ENCODE measurements at regions not wholly inside any gene's neighbourhood (a gene's known extent, or its start where the extent isn't known, plus 50 kb on each side); places are given as distances from the start of the nearest gene placed in this dataset.
"Not testable (repeated sequence)": the region's sequence is repeated elsewhere in the genome, so short reads cannot be mapped to it uniquely, and the experiment has no call there.

DNA sequence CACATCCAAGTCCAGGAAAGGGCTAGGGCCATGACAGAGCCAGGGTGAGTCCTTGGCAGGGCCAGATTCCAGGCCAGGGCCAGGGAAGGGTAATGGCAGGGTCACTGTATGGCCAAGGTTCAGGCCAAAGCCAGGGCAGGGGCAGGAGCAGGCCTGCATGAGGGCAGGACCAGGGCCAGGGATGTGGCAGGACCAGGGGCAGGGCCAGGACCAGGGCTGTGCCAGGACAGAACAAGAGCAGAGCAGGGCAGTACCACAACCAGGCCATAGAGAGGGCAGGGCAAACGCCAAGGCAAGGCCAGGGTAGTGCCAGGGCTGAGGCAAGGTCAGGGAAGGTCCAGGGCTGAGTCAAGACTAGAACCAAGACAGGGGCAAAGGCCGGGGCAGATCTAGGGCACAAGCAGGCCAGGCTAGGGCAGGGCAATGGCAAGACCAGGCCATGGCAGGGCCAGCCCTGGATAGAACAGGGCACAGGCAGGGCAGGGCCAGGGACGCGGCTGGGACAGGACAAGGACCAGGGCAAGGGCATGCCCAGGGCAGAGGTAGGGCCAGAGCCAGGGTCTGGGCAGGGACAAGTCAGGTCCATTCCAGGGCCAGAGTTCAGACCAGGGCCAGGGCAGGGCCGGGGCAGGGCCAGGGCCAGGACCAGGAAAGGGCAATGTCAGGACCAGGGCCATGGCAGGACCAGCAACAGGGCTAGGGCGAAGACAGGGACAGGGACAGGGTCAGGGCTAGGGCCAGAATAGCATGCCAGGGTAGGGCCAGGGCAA, 154.8 kb downstream of the LIPI start:
- not testable (repeated sequence) for TF ChIP-seq ZNF549 (CRISPR knock-in tag; IDR thresholded peaks at IDR 0.05); GFI1 (CRISPR knock-in tag; IDR thresholded peaks at IDR 0.05; ENCODE audit: borderline replicate concordance); MAX (IDR thresholded peaks at IDR 0.05); IRF1 (CRISPR knock-in tag; IDR thresholded peaks at IDR 0.05; ENCODE audit: low read depth); ZEB1 (IDR thresholded peaks at IDR 0.05; ENCODE audit: insufficient replicate concordance, low read depth)
